Mucosa of descending colon (tissue), 3 donors: ENCODE measurements at regions not wholly inside any gene's neighbourhood (a gene's known extent, or its start where the extent isn't known, plus 50 kb on each side); places are given as distances from the start of the nearest gene placed in this dataset.

Experiments
- ATAC-seq: fragments of 200-7000 bp; cut with Tn5 transposase; one replicate; pipeline ENCODE4 v1.9.1; 2020; ENCODE audit warnings: mild to moderate bottlenecking, moderate library complexity
- DNase-seq, 3 donors: peaks; one replicate each; pipeline ENCODE4 v3.0.0-alpha.2; 2020
- H3K36me3 ChIP-seq: fragments of 200-600 bp; one replicate; pipeline ENCODE4 v1.8.0; 2021; ENCODE audit warnings: low read depth, mild to moderate bottlenecking
- H3K4me1 ChIP-seq: fragments of 200-600 bp; one replicate; pipeline ENCODE4 v1.8.0; 2021; ENCODE audit warnings: low read depth, mild to moderate bottlenecking
- H3K4me3 ChIP-seq: fragments of 200-600 bp; one replicate; pipeline ENCODE4 v1.8.0; 2021; ENCODE audit warnings: mild to moderate bottlenecking
- H3K9me3 ChIP-seq: fragments of 200-600 bp; one replicate; pipeline ENCODE4 v1.8.0; 2021; ENCODE audit warnings: mild to moderate bottlenecking
- CTCF ChIP-seq: fragments of 200-600 bp; IDR thresholded peaks from one replicate; pipeline ENCODE4 v1.8.0; 2022; ENCODE audit warnings: antibody characterized with exemption, mild to moderate bottlenecking
- intact Hi-C, 2 donors: fragments of 100-400 bp; cut with DNase I in 1 of 2; cut with micrococcal nuclease in 1 of 2; formaldehyde crosslinking; loops; one replicate each; pipeline versions ENCODE4 v1.11.0 to v1.11.1; 2022; cut with DNase I, micrococcal nuclease
- donor health status: DM: no; HTN: no; CAD: no; lungs with moderate emphysema.
- donor health status: DM: no; HTN: no; CAD: no.
- donor health status: DM: no; HTN: yes; CAD: no.

- no peak for ATAC-seq
- intact Hi-C loops = no loop called here
- no peak overlapping the region for H3K4me3 ChIP-seq
- DNase-seq = no peak
- TF ChIP-seq CTCF = no peak
- H3K9me3 ChIP-seq = no peaks in the 10 kb centered on the region
- no peaks in the 10 kb centered on the region for H3K36me3 ChIP-seq
- H3K4me1 ChIP-seq = no peaks in the 10 kb centered on the region
Measured at GRCh38 chr3:174430986-174431385, 428.1 kb upstream of the NAALADL2 start.

GRCh38 chr3:174431717-174432116 lies 427.4 kb upstream of the NAALADL2 start:
- intact Hi-C loops = no loop called here
- ATAC-seq = no peak
- TF ChIP-seq CTCF = no peak
- no peak for DNase-seq
- H3K36me3 ChIP-seq = no peaks in the 10 kb centered on the region
- no peaks in the 10 kb centered on the region for H3K4me1 ChIP-seq
- no peaks in the 10 kb centered on the region for H3K9me3 ChIP-seq
- no peak overlapping the region for H3K4me3 ChIP-seq

DNA sequence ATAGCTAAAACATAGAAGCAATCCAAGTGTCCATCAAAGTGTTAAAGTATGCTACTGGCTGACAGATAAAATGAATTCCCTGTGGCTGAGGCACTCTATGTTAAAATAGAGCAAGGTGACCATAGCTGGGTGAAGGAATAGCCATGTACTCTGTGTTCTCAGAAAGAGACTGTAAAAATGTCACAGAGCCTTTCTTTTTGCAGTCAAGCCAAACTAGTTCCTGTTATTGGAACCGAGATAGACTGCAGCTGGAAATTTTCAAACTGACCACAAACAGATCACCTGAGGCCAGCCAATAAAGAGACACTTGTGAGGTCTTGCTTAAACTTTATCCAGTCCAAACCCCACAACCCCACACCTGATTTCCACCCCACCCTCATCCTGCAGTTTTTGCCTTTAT lies 422.8 kb upstream of the NAALADL2 start:
- intact Hi-C loops = no loop called here
- Histone ChIP-seq H3K36me3 (no peaks in the 10 kb centered on the region), H3K4me1 (peaks cover 8% of the 10 kb centered on the region), H3K4me3 (no peak overlapping the region), H3K9me3 (no peaks in the 10 kb centered on the region)
- ATAC-seq (no peak), DNase-seq (no peak)
- TF ChIP-seq CTCF = no peak

GRCh38 chr3:174438501-174439145 lies 420.5 kb upstream of the NAALADL2 start:
- peak in 1 of 3 donors; percentile 14 for DNase-seq
- intact Hi-C loops = no loop called here
- no peaks in the 10 kb centered on the region for H3K36me3 ChIP-seq
- peaks cover 11% of the 10 kb centered on the region for H3K4me1 ChIP-seq
- ATAC-seq = peak; percentile 24
- TF ChIP-seq CTCF = no peak
- no peak overlapping the region for H3K4me3 ChIP-seq
- H3K9me3 ChIP-seq = no peaks in the 10 kb centered on the region

DNA sequence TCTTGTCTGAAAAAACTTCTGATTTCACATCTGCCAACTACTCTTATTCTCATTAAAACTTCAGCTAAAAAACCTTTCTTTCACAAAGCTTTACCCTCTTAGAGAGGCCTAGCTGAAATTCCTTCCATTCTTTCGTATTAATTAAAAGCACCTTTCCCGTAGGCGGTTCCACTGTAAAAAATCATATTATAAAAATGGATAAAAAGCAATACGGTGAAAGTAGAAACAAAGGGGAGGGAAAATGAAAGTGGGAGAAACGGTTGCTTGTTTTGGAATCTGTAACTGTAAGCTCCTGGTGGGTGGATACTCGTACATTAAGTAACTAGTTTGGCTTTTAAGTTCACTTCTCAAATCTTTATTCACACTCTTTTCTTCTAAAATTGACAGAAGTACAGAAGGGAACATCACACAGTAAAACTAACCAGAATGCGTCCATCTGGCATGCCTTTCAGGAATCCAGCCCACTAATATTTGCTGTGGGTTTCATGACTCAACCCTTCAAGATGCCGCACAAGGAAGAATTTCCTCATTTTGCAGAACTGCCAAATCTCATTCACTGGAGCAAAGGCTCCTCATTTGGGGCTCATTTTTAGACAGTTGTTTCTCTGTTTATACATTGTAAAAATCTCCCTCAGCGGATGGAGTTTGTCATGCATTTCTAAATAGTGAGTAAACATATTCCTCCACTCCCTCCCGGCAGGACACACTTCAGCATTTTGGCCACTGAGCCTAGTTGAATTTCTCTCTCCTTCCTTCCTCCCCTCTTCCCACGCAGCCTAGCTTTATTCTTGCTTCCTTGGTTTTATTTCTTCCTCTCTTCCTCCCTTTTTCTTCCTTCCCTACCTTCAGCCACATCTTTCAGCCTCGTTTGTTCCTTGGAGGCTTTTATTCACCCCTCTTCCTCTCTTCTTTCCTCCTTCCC lies 419.5 kb upstream of the NAALADL2 start:
- no peak overlapping the region for H3K4me3 ChIP-seq
- DNase-seq (peak in 1 of 3 donors; percentile 30), ATAC-seq (peak; percentile 27)
- H3K9me3 ChIP-seq = no peaks in the 10 kb centered on the region
- intact Hi-C loops = no loop called here
- no peak for TF ChIP-seq CTCF
- H3K4me1 ChIP-seq = peaks cover 11% of the 10 kb centered on the region
- H3K36me3 ChIP-seq = no peaks in the 10 kb centered on the region
